Keratinocyte (primary cell): ENCODE measurements at regions not wholly inside any gene's neighbourhood (a gene's known extent, or its start where the extent isn't known, plus 50 kb on each side); places are given as distances from the start of the nearest gene placed in this dataset.

Experiments
- DNase-seq: peaks from one replicate; pipeline ENCODE4 v3.0.0-alpha.2; 2011; ENCODE audit warnings: low read depth, missing footprints, low spot score
- FAIRE-seq: peaks from 2 replicates; lab custom pipeline; 2011; peaks lifted over from hg19 to GRCh38; lab: Jason Lieb, UNC
- H2AFZ ChIP-seq: 2 replicates; pipeline ENCODE4 v1.6.0; 2012; ENCODE audit warnings: low read length, control low read depth, inconsistent platforms; ENCODE audit not compliant: control insufficient read depth
- H3K27ac ChIP-seq: 2 replicates; pipeline ENCODE4 v1.5.1; 2011; ENCODE audit warnings: low read length; ENCODE audit not compliant: control insufficient read depth, insufficient read depth
- H3K27me3 ChIP-seq: 3 replicates; pipeline ENCODE4 v1.6.0; 2011; ENCODE audit warnings: low read length; ENCODE audit not compliant: control insufficient read depth, insufficient read depth; ENCODE audit errors: extremely low read depth
- H3K36me3 ChIP-seq, 2 experiments: 2 replicates in 1 of 2; 3 replicates in 1 of 2; pipeline ENCODE4 v1.5.1; 2011; ENCODE audit warnings: low read length in 2 of 2, mild to moderate bottlenecking in 1 of 2; ENCODE audit not compliant: control insufficient read depth in 2 of 2, insufficient read depth in 2 of 2; ENCODE audit errors: extremely low read depth in 1 of 2
- H3K4me1 ChIP-seq: 3 replicates; pipeline ENCODE4 v1.5.1; 2011; ENCODE audit warnings: low read length; ENCODE audit not compliant: control insufficient read depth, insufficient read depth; ENCODE audit errors: extremely low read depth
- H3K4me2 ChIP-seq: 3 replicates; pipeline ENCODE4 v1.6.0; 2011; ENCODE audit warnings: low read depth, low read length; ENCODE audit not compliant: control insufficient read depth, insufficient read depth; ENCODE audit errors: extremely low read depth
- H3K4me3 ChIP-seq, 3 experiments: fragments of 200-600 bp in 1 of 3; sonication (generic) in 1 of 3; 2 replicates in 2 of 3; 3 replicates in 1 of 3; pipeline ENCODE4 v1.5.1; 2011 to 2016; ENCODE audit warnings: low read length in 3 of 3, mild to moderate bottlenecking in 3 of 3, control low read depth in 2 of 3, inconsistent platforms in 1 of 3, low read depth in 1 of 3, mixed read lengths in 1 of 3, mixed run types in 1 of 3, moderate library complexity in 1 of 3; ENCODE audit not compliant: control insufficient read depth in 2 of 3, insufficient read depth in 2 of 3; ENCODE audit errors: extremely low read depth in 1 of 3
- H3K79me2 ChIP-seq: 2 replicates; pipeline ENCODE4 v1.6.0; 2012; ENCODE audit warnings: low read length; ENCODE audit not compliant: control insufficient read depth, insufficient read depth
- H3K9ac ChIP-seq: 3 replicates; pipeline ENCODE4 v1.6.0; 2011; ENCODE audit warnings: low read length; ENCODE audit not compliant: control insufficient read depth, insufficient read depth; ENCODE audit errors: extremely low read depth
- H3K9me1 ChIP-seq: 3 replicates; pipeline ENCODE4 v1.6.0; 2011; ENCODE audit warnings: low read length; ENCODE audit not compliant: control insufficient read depth, insufficient read depth; ENCODE audit errors: extremely low read depth
- H3K9me3 ChIP-seq: 2 replicates; pipeline ENCODE4 v1.5.1; 2012; ENCODE audit warnings: low read depth, low read length; ENCODE audit not compliant: control insufficient read depth
- H4K20me1 ChIP-seq: 3 replicates; pipeline ENCODE4 v1.6.0; 2011; ENCODE audit warnings: low read length; ENCODE audit not compliant: control insufficient read depth, insufficient read depth; ENCODE audit errors: extremely low read depth
- EZH2 ChIP-seq: IDR thresholded peaks from one replicate; pipeline ENCODE4 v1.6.1; 2012; ENCODE audit warnings: inconsistent platforms, mild to moderate bottlenecking, low read length, moderate library complexity
- dilution Hi-C: fragments of 300-500 bp; cut with MboI; formaldehyde crosslinking; loops from one replicate; pipeline ENCODE4 v1.7.0; 2020; ENCODE audit warnings: low sequenced_read_pairs; ENCODE audit not compliant: extremely low pct_ligation_motif_present
- TF ChIP-seq, protein P1 (sequence below), 3 experiments: IDR thresholded peaks in 1 of 3; conservative IDR thresholded peaks in 1 of 3; optimal IDR thresholded peaks in 1 of 3; 2 replicates in 2 of 3; 3 replicates in 1 of 3; pipeline versions ENCODE3 to v1.5.1; 2011; ENCODE audit warnings: low read length in 3 of 3, mild to moderate bottlenecking in 3 of 3, moderate library complexity in 2 of 3, control low read depth in 1 of 3, inconsistent platforms in 1 of 3; ENCODE audit not compliant: insufficient read depth in 2 of 3; ENCODE audit errors: extremely low read depth in 1 of 3

DNA sequence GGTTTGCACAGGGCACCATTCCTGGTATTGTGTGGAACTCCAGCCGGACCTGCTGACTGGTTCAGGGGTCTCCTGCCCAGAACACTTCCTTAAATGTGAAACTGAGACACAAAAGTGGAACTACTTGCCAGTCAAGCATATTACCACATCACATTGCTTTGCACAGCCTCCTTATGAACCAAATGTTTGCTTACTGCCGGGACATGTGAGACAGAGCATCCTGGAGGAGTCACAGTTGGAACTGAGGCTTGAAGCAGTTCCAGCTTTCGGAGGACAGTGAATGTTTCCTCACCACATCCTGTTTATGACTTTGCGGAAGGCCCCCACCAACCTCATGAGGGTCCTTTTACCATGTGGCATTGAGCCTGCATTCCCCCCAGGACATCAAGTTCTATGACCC, 105.8 kb upstream of the ARHGAP42 start:
- H3K4me3 ChIP-seq, result no peak overlapping the region
- dilution Hi-C loops, result loop anchor here (25.0 kb wide), 1 partner anchor 281 kb away; no protein-coding TSS in a partner anchor
- H4K20me1 ChIP-seq, result no peaks in the 10 kb centered on the region
- H2AFZ ChIP-seq, result no peak overlapping the region
- H3K9me3 ChIP-seq, result no peaks in the 10 kb centered on the region
- no peaks in the 10 kb centered on the region for H3K27me3 ChIP-seq
- H3K36me3 ChIP-seq, result no peaks in the 10 kb centered on the region
- no peak overlapping the region for H3K27ac ChIP-seq
- H3K4me1 ChIP-seq, result peaks cover 11% of the 10 kb centered on the region
- no peak overlapping the region for H3K9ac ChIP-seq
- DNase-seq, result no peak
- TF ChIP-seq EZH2, result no peak
- TF ChIP-seq, protein P1, sequence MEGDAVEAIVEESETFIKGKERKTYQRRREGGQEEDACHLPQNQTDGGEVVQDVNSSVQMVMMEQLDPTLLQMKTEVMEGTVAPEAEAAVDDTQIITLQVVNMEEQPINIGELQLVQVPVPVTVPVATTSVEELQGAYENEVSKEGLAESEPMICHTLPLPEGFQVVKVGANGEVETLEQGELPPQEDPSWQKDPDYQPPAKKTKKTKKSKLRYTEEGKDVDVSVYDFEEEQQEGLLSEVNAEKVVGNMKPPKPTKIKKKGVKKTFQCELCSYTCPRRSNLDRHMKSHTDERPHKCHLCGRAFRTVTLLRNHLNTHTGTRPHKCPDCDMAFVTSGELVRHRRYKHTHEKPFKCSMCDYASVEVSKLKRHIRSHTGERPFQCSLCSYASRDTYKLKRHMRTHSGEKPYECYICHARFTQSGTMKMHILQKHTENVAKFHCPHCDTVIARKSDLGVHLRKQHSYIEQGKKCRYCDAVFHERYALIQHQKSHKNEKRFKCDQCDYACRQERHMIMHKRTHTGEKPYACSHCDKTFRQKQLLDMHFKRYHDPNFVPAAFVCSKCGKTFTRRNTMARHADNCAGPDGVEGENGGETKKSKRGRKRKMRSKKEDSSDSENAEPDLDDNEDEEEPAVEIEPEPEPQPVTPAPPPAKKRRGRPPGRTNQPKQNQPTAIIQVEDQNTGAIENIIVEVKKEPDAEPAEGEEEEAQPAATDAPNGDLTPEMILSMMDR (optimal IDR thresholded peaks at IDR 0.05 in 1 of 3, IDR thresholded peaks at IDR 0.05 in 1 of 3, conservative IDR thresholded peaks at IDR 0.05 in 1 of 3; ENCODE audit: extremely low read depth in 1 of 3, insufficient read depth in 2 of 3, low read length in 3 of 3), result no peak
- no peaks in the 10 kb centered on the region for H3K9me1 ChIP-seq
- FAIRE-seq, result no peak
- no peaks in the 10 kb centered on the region for H3K79me2 ChIP-seq
- no peak overlapping the region for H3K4me2 ChIP-seq

DNA sequence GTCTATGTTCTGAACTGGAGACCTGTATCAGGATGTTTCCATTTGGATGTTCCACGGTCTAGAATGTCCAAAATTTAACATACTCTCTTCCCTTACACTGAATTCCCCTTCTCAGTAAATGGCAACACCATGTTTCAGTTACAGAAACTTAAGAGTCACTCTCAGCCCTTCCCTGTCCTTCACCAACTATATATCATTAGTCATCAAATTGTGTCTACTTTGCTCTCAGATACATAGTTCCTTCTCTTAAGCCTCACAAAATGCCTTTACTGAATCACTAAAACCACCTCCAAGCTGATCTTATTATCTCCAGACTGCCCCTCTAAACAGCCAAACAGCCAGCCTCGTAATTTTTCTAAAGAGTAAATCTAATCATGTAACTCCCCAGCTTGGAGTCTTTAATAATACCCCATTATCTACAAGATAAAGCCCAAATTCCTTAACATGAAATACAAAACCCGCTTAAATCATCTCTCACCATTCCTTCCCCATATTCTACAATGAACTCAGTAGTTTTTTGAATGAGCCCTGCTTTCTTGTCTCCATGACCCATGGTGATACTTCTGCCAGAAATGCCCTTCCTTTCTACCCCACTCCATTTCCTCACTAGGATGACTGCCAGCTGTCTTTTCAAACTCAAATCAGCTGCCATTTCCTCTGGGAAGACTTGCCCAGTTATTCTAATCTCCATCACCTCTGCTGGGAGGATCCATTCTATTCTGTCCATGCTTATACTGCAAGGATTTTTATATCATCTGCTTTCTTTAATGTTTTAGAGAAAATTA, 102.7 kb upstream of the ARHGAP42 start:
- no peak overlapping the region for H3K4me3 ChIP-seq
- no peak overlapping the region for H2AFZ ChIP-seq
- H3K79me2 ChIP-seq, result no peaks in the 10 kb centered on the region
- H4K20me1 ChIP-seq, result no peaks in the 10 kb centered on the region
- H3K4me2 ChIP-seq, result no peak overlapping the region
- no peaks in the 10 kb centered on the region for H3K4me1 ChIP-seq
- TF ChIP-seq EZH2, result no peak
- TF ChIP-seq, protein P1 (optimal IDR thresholded peaks at IDR 0.05 in 1 of 3, IDR thresholded peaks at IDR 0.05 in 1 of 3, conservative IDR thresholded peaks at IDR 0.05 in 1 of 3; ENCODE audit: extremely low read depth in 1 of 3, insufficient read depth in 2 of 3, low read length in 3 of 3), result no peak
- H3K9me3 ChIP-seq, result no peaks in the 10 kb centered on the region
- H3K36me3 ChIP-seq, result no peaks in the 10 kb centered on the region
- no peak overlapping the region for H3K9ac ChIP-seq
- H3K27ac ChIP-seq, result no peak overlapping the region
- H3K9me1 ChIP-seq, result no peaks in the 10 kb centered on the region
- dilution Hi-C loops, result loop anchor here (25.0 kb wide), 1 partner anchor 278 kb away; no protein-coding TSS in a partner anchor
- no peaks in the 10 kb centered on the region for H3K27me3 ChIP-seq
- no peak for FAIRE-seq
- no peak for DNase-seq
